ENCODE measurements at regions not wholly inside any gene's neighbourhood (a gene's known extent, or its start where the extent isn't known, plus 50 kb on each side); places are given as distances from the start of the nearest gene placed in this dataset.

GRCh38 chr2:150817422-150817821, 330.0 kb upstream of the RND3 start:
- no peak for DNase-seq (ENCODE audit: low spot score)
- no peak for ATAC-seq (ENCODE audit: low FRiP score)
- no peak for TF ChIP-seq CTCF (IDR thresholded peaks at IDR 0.05)

GRCh38 chr2:150812664-150813367, 325.3 kb upstream of the RND3 start:
- DNase-seq (ENCODE audit: low spot score) (no peak), ATAC-seq (ENCODE audit: low FRiP score) (no peak)
- TF ChIP-seq CTCF (IDR thresholded peaks at IDR 0.05): no peak

DNA sequence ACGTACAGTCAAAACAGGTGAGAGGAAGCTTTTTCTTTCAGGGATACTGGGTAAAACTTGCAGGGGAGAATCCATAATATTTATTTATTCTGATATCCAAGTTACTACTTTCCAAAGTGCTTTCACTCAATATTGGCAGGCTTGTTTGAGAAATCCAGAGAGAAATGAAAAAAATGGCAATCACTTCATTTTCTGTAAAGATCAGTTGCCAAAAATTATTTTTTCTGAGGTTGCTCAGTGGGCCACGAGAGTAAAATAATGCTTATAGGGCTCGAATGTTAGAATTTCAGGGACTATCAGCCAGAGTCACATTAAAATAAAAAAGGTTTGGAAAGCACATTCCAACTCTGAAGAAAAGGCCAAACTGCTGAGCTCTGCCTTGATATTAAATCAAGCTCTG, 324.6 kb upstream of the RND3 start:
- no peak for TF ChIP-seq CTCF (IDR thresholded peaks at IDR 0.05)
- DNase-seq (ENCODE audit: low spot score): no peak
- ATAC-seq (ENCODE audit: low FRiP score): no peak

DNA sequence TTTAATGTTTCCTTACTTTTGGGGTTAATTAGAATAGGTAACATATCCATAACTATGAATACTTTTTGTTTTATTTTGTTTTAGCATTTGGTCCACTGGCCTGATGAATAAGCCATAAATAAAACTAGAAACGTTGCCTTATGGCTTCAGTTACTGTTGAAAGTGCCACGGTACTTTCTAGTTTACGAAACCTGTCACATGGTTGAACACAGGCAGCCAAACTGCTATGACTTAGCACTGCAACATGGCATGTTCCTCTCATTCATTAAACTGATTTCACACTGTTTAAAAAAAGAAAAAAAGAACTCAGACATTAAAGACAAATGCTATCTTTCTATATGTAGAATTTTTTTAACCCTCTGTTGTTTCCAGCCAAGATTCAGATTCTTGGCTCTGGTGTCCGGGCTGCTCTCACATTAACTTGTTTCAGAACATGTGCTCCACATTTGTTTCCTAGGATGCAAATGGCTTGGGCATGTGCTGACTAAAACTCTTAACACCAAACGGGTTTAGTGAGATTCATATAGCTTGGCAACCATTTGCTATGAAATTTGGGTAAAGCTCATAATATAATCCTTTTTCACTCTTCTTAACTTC, 323.9 kb upstream of the RND3 start:
- ATAC-seq (ENCODE audit: low FRiP score) (no peak), DNase-seq (ENCODE audit: low spot score) (no peak)
- no peak for TF ChIP-seq CTCF (IDR thresholded peaks at IDR 0.05)

DNA sequence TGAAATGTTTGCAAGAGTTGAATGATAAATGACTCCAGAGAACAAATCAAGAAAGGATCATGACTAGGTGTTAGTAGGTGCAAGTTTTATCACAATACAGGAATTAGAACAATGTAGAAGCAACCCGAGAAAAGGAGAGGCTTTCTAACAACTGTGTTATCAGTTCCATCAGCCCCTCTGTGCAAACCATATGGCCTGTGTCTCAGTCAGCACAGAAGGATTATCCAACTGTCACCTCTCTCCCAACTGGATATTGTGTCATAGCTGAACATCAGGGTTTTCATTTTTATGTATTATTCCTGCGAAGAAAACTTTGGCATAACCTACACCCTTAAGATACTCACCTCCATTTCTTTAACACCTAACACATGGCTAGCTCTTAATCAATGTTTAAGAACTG, 321.6 kb upstream of the RND3 start:
- no peak for TF ChIP-seq CTCF (IDR thresholded peaks at IDR 0.05)
- DNase-seq (ENCODE audit: low spot score) (no peak), ATAC-seq (ENCODE audit: low FRiP score) (no peak)

DNA sequence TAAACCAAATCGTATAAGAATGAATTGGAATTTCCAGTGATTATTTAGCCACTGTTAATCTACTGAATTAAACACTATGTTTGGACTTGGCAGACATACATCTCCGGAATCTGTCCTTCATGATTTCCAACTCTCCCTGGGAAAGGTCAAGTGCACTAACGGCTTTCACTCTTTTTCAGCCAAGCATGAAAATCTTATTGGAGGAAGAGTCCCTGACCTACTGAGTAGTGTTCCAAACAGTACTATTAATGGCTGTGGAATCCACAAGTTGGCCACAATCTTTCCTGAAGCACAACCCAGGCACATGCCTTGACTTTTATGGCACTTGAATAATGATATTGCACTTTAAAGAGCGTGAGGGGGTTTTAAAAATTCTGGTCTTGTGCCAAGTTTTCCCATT, 318.9 kb upstream of the RND3 start:
- TF ChIP-seq CTCF (IDR thresholded peaks at IDR 0.05): no peak

More for the DNA sequence above, 318.9 kb upstream of the RND3 start:
- ATAC-seq (ENCODE audit: low FRiP score): no peak
- no peak for DNase-seq (ENCODE audit: low spot score)

Measured in omental fat pad (tissue), 3 donors.